ENCODE measurements at regions not wholly inside any gene's neighbourhood (a gene's known extent, or its start where the extent isn't known, plus 50 kb on each side); places are given as distances from the start of the nearest gene placed in this dataset.

DNA sequence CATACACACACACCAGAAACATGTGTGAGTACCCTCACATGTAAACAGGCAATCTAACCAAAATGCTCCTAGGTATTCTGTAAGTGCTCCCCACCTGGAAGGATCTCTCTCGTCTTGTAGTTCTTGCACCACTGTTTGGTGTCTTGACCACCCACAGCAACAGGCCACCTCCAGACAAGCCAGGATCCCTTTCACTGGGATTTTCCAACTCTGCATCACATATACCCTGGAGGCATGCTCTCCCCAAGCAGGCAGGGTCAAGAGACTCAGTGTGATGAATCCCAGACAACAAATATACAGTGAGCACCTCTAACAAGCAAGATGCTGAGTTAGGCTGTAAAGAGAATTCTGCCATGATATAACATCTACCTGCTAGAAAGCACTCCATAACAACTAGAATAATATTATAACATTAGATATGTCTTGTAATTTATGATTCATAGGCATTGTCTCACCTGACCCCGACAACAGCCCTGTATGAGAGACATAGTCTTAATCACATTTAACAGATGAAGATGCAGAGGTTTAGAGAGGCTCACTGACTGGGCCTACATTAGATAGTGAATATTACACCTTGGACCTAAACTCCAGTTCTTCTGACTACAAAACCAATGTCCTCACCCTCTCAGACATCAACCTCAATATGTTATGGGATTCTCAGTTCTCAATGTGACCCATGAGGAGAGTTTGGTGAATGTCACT lies 76.5 kb upstream of the BCL6 start:
- H3K9me3 ChIP-seq (ENCODE audit: control insufficient read depth, low read length): no peaks in the 10 kb centered on the region
- H3K4me1 ChIP-seq: no peaks in the 10 kb centered on the region
- no peak overlapping the region for H3K9ac ChIP-seq
- H3K27me3 ChIP-seq (ENCODE audit: control insufficient read depth, insufficient read depth, low read length): no peaks in the 10 kb centered on the region
- TF ChIP-seq, protein P1, sequence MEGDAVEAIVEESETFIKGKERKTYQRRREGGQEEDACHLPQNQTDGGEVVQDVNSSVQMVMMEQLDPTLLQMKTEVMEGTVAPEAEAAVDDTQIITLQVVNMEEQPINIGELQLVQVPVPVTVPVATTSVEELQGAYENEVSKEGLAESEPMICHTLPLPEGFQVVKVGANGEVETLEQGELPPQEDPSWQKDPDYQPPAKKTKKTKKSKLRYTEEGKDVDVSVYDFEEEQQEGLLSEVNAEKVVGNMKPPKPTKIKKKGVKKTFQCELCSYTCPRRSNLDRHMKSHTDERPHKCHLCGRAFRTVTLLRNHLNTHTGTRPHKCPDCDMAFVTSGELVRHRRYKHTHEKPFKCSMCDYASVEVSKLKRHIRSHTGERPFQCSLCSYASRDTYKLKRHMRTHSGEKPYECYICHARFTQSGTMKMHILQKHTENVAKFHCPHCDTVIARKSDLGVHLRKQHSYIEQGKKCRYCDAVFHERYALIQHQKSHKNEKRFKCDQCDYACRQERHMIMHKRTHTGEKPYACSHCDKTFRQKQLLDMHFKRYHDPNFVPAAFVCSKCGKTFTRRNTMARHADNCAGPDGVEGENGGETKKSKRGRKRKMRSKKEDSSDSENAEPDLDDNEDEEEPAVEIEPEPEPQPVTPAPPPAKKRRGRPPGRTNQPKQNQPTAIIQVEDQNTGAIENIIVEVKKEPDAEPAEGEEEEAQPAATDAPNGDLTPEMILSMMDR (IDR thresholded peaks at IDR 0.05): no peak
- H3K79me2 ChIP-seq: no peaks in the 10 kb centered on the region
- no peak overlapping the region for H3K27ac ChIP-seq
- no peaks in the 10 kb centered on the region for H3K36me3 ChIP-seq (ENCODE audit: control insufficient read depth, insufficient read depth, low read length)
- H3K4me2 ChIP-seq (ENCODE audit: low read length): no peak overlapping the region
- no peak overlapping the region for H2AFZ ChIP-seq
- H3K4me3 ChIP-seq (ENCODE audit: low read depth, low read length): no peak overlapping the region

DNA sequence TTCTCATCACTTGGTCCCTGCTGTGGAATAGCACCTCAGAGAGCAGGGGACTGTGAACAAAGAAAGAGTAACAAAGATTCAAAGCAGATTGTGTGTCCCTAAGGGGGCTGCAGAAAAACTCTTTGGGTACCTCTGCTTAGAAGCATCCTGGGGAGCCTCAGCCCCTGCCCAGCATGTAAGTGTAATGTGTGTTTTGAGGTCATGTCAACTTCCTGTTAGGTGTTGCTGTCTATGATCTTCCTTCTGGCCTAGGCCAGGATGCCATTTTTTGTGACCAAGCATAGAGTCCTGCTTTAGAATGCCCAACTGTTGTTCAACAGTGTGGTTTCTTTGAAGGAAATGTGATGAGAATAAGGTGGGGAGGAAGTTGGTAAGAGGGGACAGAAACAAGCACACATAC lies 77.1 kb upstream of the BCL6 start:
- Histone ChIP-seq H3K27ac (no peak overlapping the region), H3K9me3 (ENCODE audit: control insufficient read depth, low read length) (no peaks in the 10 kb centered on the region), H3K4me2 (ENCODE audit: low read length) (no peak overlapping the region), H3K4me3 (ENCODE audit: low read depth, low read length) (no peak overlapping the region), H3K27me3 (ENCODE audit: control insufficient read depth, insufficient read depth, low read length) (no peaks in the 10 kb centered on the region), H3K9ac (no peak overlapping the region), H3K79me2 (no peaks in the 10 kb centered on the region), H2AFZ (no peak overlapping the region), H3K4me1 (no peaks in the 10 kb centered on the region), H3K36me3 (ENCODE audit: control insufficient read depth, insufficient read depth, low read length) (no peaks in the 10 kb centered on the region)
- TF ChIP-seq, protein P1 (IDR thresholded peaks at IDR 0.05): no peak

DNA sequence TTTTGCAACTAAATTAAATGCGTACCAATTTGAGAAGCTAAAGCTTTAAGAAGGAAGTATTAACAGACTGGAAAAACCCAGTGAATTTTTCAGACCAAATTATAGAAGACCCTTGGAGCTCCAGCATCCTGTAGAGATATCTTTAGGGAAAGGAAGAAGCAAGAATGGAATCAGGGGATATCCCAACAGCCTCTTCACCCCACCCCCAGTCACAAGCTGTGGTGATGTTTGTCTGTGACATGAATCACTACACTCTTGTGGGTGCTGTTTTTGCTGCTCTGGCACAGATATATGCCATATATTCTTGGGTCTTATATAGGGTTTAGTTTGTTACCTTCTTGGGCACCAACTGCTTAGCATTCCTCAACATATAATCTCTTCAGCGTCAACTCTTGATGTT lies 78.5 kb upstream of the BCL6 start:
- Histone ChIP-seq H3K36me3 (ENCODE audit: control insufficient read depth, insufficient read depth, low read length) (no peaks in the 10 kb centered on the region), H3K9ac (no peak overlapping the region), H3K4me1 (no peaks in the 10 kb centered on the region), H3K27me3 (ENCODE audit: control insufficient read depth, insufficient read depth, low read length) (no peaks in the 10 kb centered on the region), H3K4me2 (ENCODE audit: low read length) (no peak overlapping the region), H3K27ac (no peak overlapping the region), H3K4me3 (ENCODE audit: low read depth, low read length) (no peak overlapping the region), H2AFZ (no peak overlapping the region), H3K79me2 (no peaks in the 10 kb centered on the region), H3K9me3 (ENCODE audit: control insufficient read depth, low read length) (no peaks in the 10 kb centered on the region)
- TF ChIP-seq, protein P1 (IDR thresholded peaks at IDR 0.05): no peak

DNA sequence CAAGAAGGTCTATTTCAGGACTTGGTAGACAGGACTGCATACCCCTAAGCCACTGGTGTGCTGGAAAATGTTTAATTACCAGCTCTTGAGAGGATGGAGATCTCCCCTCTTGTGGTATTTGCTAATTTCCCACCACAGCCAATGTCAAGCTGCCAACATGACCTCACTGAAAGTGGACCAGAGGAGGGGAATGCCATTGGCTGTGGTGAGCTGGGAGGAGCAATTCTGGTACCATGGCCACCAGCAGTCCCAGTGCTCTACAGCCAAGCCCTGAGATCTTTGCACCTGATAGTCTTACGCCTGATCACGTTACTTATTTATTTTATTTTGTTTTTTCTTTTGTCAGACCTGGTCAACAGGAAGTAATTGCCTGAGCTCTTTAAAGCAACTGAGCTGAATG lies 82.5 kb upstream of the BCL6 start:
- H3K27ac ChIP-seq: no peak overlapping the region
- no peaks in the 10 kb centered on the region for H3K4me1 ChIP-seq
- H3K9me3 ChIP-seq (ENCODE audit: control insufficient read depth, low read length): no peaks in the 10 kb centered on the region
- H3K79me2 ChIP-seq: no peaks in the 10 kb centered on the region
- peak overlapping the region; percentile 5 for H2AFZ ChIP-seq
- H3K36me3 ChIP-seq (ENCODE audit: control insufficient read depth, insufficient read depth, low read length): no peaks in the 10 kb centered on the region
- H3K9ac ChIP-seq: no peak overlapping the region
- no peaks in the 10 kb centered on the region for H3K27me3 ChIP-seq (ENCODE audit: control insufficient read depth, insufficient read depth, low read length)
- H3K4me2 ChIP-seq (ENCODE audit: low read length): no peak overlapping the region
- H3K4me3 ChIP-seq (ENCODE audit: low read depth, low read length): no peak overlapping the region
- TF ChIP-seq, protein P1 (IDR thresholded peaks at IDR 0.05): no peak
